Caco-2 (cell line): ENCODE measurements at regions not wholly inside any gene's neighbourhood (a gene's known extent, or its start where the extent isn't known, plus 50 kb on each side); places are given as distances from the start of the nearest gene placed in this dataset.

Experiments used
- BruUV-seq: library from RNA; stranded (reverse); fragments of 400-500 nt; replicated peaks from 2 replicates; lab custom pipeline; 2021; lab: Mats Ljungman, UMichigan
- CTCF ChIA-PET: fragments of 300-600 bp; sonication (Branson Sonifier 250); formaldehyde crosslinking; loops from one replicate; lab custom pipeline; 2022; ENCODE audit warnings: antibody characterized with exemption; lab: Charles Lee
- POLR2A ChIA-PET: fragments of 300-600 bp; sonication (Branson Sonifier 250); formaldehyde crosslinking; loops from one replicate; lab custom pipeline; 2022; ENCODE audit warnings: antibody characterized with exemption; lab: Charles Lee
- DNase-seq, 2 experiments: peaks; one replicate each; pipeline versions ENCODE4 v3.0.0 to v3.0.0-alpha.2; 2020 to 2022
- H3K27me3 ChIP-seq: replicated peaks from 2 replicates; pipeline ENCODE4 v1.6.0; 2011; ENCODE audit warnings: low read length; ENCODE audit not compliant: control insufficient read depth, insufficient read depth
- H3K36me3 ChIP-seq: 2 replicates; pipeline ENCODE4 v1.5.1; 2011; ENCODE audit warnings: low read length; ENCODE audit not compliant: control insufficient read depth, insufficient read depth
- H3K4me1 ChIP-seq: fragments of 250-450 bp; sonication (Bioruptor Pico); 2 replicates; pipeline ENCODE4 v1.5.1; 2020; ENCODE audit warnings: mild to moderate bottlenecking
- H3K4me3 ChIP-seq: 2 replicates; pipeline ENCODE4 v1.5.1; 2011; ENCODE audit warnings: low read depth, mild to moderate bottlenecking, control low read depth, low read length
- H3K9me3 ChIP-seq: fragments of 250-450 bp; sonication (Bioruptor Pico); 2 replicates; pipeline ENCODE4 v1.5.1; 2020; ENCODE audit warnings: mild to moderate bottlenecking, moderate library complexity
- H3K27ac Mint-ChIP-seq: one replicate; pipeline ENCODE4 v1.8.0; 2022; ENCODE audit warnings: mixed read lengths; ENCODE audit not compliant: unreplicated experiment
- H3K27me3 Mint-ChIP-seq: one replicate; pipeline ENCODE4 v1.8.0; 2022; ENCODE audit warnings: mixed read lengths; ENCODE audit not compliant: insufficient read depth, unreplicated experiment
- H3K36me3 Mint-ChIP-seq: one replicate; pipeline ENCODE4 v1.8.0; 2022; ENCODE audit warnings: mild to moderate bottlenecking, mixed read lengths; ENCODE audit not compliant: insufficient read depth, unreplicated experiment
- H3K4me1 Mint-ChIP-seq: one replicate; pipeline ENCODE4 v1.8.0; 2022; ENCODE audit warnings: low read depth, mixed read lengths; ENCODE audit not compliant: unreplicated experiment
- H3K4me3 Mint-ChIP-seq: one replicate; pipeline ENCODE4 v1.8.0; 2022; ENCODE audit warnings: mild to moderate bottlenecking, moderate library complexity, mixed read lengths; ENCODE audit not compliant: unreplicated experiment
- H3K9me3 Mint-ChIP-seq: one replicate; pipeline ENCODE4 v1.8.0; 2022; ENCODE audit warnings: mixed read lengths; ENCODE audit not compliant: unreplicated experiment
- CTCF ChIP-seq, 2 experiments: fragments of 200-600 bp in 1 of 2; IDR thresholded peaks; 1 replicate in 1 of 2; 2 replicates in 1 of 2; pipeline versions ENCODE4 v1.5.1 to v1.8.0; 2011 to 2022; ENCODE audit warnings: antibody characterized with exemption in 1 of 2, control low read depth in 1 of 2, inconsistent platforms in 1 of 2, low read depth in 1 of 2, low read length in 1 of 2, mild to moderate bottlenecking in 1 of 2, moderate library complexity in 1 of 2; ENCODE audit not compliant: insufficient read depth in 1 of 2, severe bottlenecking in 1 of 2, unreplicated experiment in 1 of 2
- intact Hi-C: fragments of 100-400 bp; cut with micrococcal nuclease; formaldehyde crosslinking; loops from one replicate; pipeline ENCODE4 v1.10.0; 2022; ENCODE audit not compliant: unreplicated experiment

DNA sequence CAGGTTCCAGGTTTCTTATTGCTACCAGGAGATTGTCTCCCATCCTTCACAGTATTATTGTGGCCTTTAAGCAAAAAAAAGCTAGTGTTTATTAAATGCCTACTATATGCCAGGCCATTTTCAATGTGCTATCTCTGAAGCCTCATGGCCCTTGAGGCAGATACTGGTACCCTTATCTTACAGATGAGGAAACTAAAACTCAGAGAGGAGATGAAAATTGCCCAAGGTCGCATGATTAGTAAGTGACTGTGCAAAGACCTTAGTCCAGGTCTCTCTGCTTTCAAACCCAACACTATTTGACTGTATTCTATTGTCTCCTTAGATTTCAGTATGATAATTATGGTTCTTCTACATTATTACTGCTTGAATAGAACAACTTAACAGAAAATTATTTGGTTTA is 717.9 kb upstream of the AMOT start:
- Histone ChIP-seq H3K27me3 (no peaks in the 10 kb centered on the region), H3K4me3 (no peak overlapping the region), H3K9me3 (no peaks in the 10 kb centered on the region), H3K4me1 (no peaks in the 10 kb centered on the region), H3K36me3 (no peaks in the 10 kb centered on the region)
- no peak for TF ChIP-seq CTCF (IDR thresholded peaks at IDR 0.05; ENCODE audit: insufficient read depth in 1 of 2, low read depth in 1 of 2, low read length in 1 of 2, severe bottlenecking in 1 of 2, unreplicated experiment in 1 of 2)
- ChIA-PET POLR2A (no interaction called here), CTCF (no interaction called here)
- Mint-ChIP-seq H3K27me3 (no peaks in the 10 kb centered on the region), H3K4me3 (no peak overlapping the region), H3K9me3 (no peaks in the 10 kb centered on the region), H3K27ac (no peak overlapping the region), H3K4me1 (no peaks in the 10 kb centered on the region), H3K36me3 (no peaks in the 10 kb centered on the region)
- intact Hi-C loops, result no loop called here
- no TSS peak for BruUV-seq
- no peak for DNase-seq

GRCh38 chrX:113551919-113552318 is 711.3 kb upstream of the AMOT start:
- no peaks in the 10 kb centered on the region for H3K27me3 Mint-ChIP-seq
- no peak for DNase-seq
- H3K27me3 ChIP-seq, result no peaks in the 10 kb centered on the region
- H3K4me3 ChIP-seq, result no peak overlapping the region
- no peaks in the 10 kb centered on the region for H3K4me1 ChIP-seq
- CTCF ChIA-PET, result no interaction called here
- no peaks in the 10 kb centered on the region for H3K9me3 ChIP-seq
- no peaks in the 10 kb centered on the region for H3K9me3 Mint-ChIP-seq
- no peak overlapping the region for H3K27ac Mint-ChIP-seq
- H3K4me1 Mint-ChIP-seq, result no peaks in the 10 kb centered on the region
- no peaks in the 10 kb centered on the region for H3K36me3 Mint-ChIP-seq
- H3K36me3 ChIP-seq, result no peaks in the 10 kb centered on the region
- H3K4me3 Mint-ChIP-seq, result no peak overlapping the region
- intact Hi-C loops, result no loop called here
- no TSS peak for BruUV-seq
- POLR2A ChIA-PET, result no interaction called here
- TF ChIP-seq CTCF (IDR thresholded peaks at IDR 0.05; ENCODE audit: insufficient read depth in 1 of 2, low read depth in 1 of 2, low read length in 1 of 2, severe bottlenecking in 1 of 2, unreplicated experiment in 1 of 2), result no peak

GRCh38 chrX:113548308-113549015 is 707.8 kb upstream of the AMOT start:
- H3K36me3 ChIP-seq, result no peaks in the 10 kb centered on the region
- H3K27me3 Mint-ChIP-seq, result no peaks in the 10 kb centered on the region
- no peaks in the 10 kb centered on the region for H3K9me3 ChIP-seq
- H3K4me3 Mint-ChIP-seq, result no peak overlapping the region
- no peak for DNase-seq
- no peaks in the 10 kb centered on the region for H3K4me1 ChIP-seq
- H3K4me3 ChIP-seq, result no peak overlapping the region
- ChIA-PET POLR2A (no interaction called here), CTCF (no interaction called here)
- H3K4me1 Mint-ChIP-seq, result no peaks in the 10 kb centered on the region
- no peaks in the 10 kb centered on the region for H3K27me3 ChIP-seq
- no peak for TF ChIP-seq CTCF (IDR thresholded peaks at IDR 0.05; ENCODE audit: insufficient read depth in 1 of 2, low read depth in 1 of 2, low read length in 1 of 2, severe bottlenecking in 1 of 2, unreplicated experiment in 1 of 2)
- H3K27ac Mint-ChIP-seq, result no peak overlapping the region
- H3K36me3 Mint-ChIP-seq, result no peaks in the 10 kb centered on the region
- intact Hi-C loops, result no loop called here
- no peaks in the 10 kb centered on the region for H3K9me3 Mint-ChIP-seq
- no TSS peak for BruUV-seq
